Keratinocyte (primary cell): ENCODE measurements at regions not wholly inside any gene's neighbourhood (a gene's known extent, or its start where the extent isn't known, plus 50 kb on each side); places are given as distances from the start of the nearest gene placed in this dataset.

Source experiments
- EZH2 ChIP-seq: IDR thresholded peaks from one replicate; pipeline ENCODE4 v1.6.1; 2012; ENCODE audit warnings: inconsistent platforms, mild to moderate bottlenecking, low read length, moderate library complexity
- TF ChIP-seq, protein P1 (sequence below), 3 experiments: IDR thresholded peaks in 1 of 3; conservative IDR thresholded peaks in 1 of 3; optimal IDR thresholded peaks in 1 of 3; 2 replicates in 2 of 3; 3 replicates in 1 of 3; pipeline versions ENCODE3 to v1.5.1; 2011; ENCODE audit warnings: low read length in 3 of 3, mild to moderate bottlenecking in 3 of 3, moderate library complexity in 2 of 3, control low read depth in 1 of 3, inconsistent platforms in 1 of 3; ENCODE audit not compliant: insufficient read depth in 2 of 3; ENCODE audit errors: extremely low read depth in 1 of 3

DNA sequence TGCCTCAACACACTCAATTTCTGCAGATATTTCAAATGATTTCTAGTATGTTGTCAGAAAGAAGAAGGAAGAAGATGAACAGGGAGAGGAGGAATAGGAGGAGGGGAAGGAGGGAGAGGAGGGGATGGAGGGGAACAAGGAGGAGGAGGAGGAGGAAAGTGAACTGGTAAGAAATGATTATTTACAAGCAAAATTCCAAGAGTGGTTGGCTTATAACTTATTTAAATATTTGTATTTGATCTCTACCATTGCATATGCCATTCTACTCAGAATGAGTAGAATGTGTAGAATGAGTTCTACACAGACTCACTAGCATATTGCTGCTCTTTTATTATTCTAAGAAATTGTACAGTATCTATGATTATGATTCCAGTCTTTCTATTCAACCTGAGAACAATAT lies 866.2 kb upstream of the DDX18 start:
- TF ChIP-seq, protein P1, sequence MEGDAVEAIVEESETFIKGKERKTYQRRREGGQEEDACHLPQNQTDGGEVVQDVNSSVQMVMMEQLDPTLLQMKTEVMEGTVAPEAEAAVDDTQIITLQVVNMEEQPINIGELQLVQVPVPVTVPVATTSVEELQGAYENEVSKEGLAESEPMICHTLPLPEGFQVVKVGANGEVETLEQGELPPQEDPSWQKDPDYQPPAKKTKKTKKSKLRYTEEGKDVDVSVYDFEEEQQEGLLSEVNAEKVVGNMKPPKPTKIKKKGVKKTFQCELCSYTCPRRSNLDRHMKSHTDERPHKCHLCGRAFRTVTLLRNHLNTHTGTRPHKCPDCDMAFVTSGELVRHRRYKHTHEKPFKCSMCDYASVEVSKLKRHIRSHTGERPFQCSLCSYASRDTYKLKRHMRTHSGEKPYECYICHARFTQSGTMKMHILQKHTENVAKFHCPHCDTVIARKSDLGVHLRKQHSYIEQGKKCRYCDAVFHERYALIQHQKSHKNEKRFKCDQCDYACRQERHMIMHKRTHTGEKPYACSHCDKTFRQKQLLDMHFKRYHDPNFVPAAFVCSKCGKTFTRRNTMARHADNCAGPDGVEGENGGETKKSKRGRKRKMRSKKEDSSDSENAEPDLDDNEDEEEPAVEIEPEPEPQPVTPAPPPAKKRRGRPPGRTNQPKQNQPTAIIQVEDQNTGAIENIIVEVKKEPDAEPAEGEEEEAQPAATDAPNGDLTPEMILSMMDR (optimal IDR thresholded peaks at IDR 0.05 in 1 of 3, IDR thresholded peaks at IDR 0.05 in 1 of 3, conservative IDR thresholded peaks at IDR 0.05 in 1 of 3; ENCODE audit: extremely low read depth in 1 of 3, insufficient read depth in 2 of 3, low read length in 3 of 3) = no peak
- TF ChIP-seq EZH2 = no peak
